ENCODE measurements at regions not wholly inside any gene's neighbourhood (a gene's known extent, or its start where the extent isn't known, plus 50 kb on each side); places are given as distances from the start of the nearest gene placed in this dataset.

DNA sequence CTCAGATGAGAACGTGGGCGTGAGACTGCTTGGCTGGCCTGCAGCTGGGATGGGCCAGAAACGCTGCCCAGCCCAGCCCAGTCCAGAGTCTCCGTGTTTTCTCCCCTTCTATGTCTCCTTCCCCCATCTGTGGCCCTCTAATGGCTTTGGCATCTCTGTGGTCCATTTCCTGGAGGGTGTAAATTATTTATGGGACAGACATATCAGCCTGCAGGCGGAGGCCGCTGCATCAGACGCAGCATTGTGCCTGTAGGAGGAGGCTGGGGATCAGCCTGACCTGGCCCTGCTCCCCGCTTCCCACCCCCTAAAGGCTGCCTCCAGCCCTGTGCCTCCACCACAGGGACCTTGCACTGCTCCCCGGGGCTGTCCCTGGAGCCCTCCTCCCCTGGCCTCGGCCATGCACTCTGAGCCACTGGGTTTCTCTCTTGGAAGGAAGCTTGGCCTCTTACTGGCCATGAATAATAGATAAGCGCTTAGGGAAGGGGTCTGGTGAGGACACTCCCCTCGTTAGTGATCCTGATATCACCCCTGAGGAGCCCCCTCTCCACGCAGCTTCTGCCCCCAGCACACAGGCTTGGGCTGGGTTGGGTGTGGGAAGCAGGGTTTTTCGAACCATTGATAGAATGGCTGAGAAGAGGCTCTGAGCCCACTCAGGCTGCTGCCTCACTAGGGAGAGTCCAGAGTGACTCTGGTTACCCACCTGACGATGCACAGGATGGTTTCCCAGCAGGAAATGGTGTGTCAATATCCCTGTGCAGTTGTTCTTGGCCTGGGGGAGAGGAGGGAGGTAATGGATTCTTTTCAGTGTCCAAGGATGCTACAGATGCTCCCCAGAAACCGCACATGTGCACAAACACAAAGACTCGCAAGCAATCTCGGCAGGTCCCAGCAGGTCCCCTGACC lies 185.5 kb downstream of the MYCN start:
- DNase-seq = no peak

- DNase-seq = no peak
Observed at GRCh38 chr2:16124881-16125613, 184.7 kb downstream of the MYCN start.

GRCh38 chr2:16123856-16124780 lies 183.8 kb downstream of the MYCN start:
- DNase-seq = no peak

DNA sequence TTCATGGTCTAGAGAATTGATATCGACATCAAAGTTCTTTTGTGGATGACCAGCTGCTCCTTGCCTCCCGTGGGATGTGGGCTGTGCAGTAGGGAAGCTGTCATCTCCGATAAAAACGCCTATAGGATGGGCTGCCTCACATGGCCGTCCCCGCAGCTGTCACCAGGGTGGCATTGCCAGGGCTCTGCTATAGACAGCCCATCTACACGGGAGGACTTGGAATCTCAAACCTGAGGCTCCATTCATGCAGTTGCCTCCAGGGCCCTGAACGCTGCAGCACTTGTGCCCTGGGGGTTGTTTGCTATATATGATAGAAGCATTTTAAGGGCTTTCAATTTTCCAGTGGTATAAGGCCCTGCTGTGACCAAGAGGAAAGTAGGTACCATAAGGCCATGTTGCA lies 183.1 kb downstream of the MYCN start:
- no peak for DNase-seq

DNA sequence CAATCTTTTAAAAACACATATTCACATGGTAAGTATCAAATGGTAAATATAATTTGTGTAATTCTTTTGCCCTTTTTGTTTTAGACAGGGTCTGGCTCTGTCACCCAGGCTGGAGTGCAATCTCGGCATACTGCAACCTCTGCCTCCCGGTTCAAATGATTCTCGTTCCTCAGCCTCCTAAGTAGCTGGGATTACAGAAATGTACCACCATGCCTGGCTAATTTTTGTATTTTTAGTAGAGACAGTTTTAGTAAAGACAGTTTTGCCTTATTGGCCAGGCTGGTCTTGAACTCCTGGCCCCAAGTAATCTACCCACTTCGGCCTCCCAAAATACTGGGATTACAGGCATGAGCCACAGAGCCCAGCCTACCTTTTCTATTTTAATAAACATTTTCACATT lies 182.2 kb downstream of the MYCN start:
- DNase-seq = no peak

DNA sequence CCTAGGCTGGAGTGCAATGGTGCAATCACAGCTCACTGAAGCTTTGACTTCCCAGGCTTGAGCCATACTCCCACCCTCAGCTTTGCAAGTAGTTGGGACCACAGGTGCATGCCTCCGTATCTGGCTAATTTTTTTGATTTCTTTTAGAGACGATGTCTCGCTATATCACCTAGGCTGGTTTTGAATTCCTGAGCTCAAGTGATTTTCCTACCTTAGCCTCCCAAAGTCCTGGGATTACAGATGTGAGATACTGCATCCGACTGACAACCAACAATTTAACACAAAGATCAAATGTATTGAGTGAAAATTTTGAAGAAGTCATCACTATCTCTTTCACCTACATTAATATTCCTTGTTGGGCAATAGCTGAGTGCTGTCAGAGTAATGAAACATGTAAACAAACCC lies 181.6 kb downstream of the MYCN start:
- DNase-seq = no peak

GRCh38 chr2:16121231-16121985 lies 181.1 kb downstream of the MYCN start:
- no peak for DNase-seq

DNA sequence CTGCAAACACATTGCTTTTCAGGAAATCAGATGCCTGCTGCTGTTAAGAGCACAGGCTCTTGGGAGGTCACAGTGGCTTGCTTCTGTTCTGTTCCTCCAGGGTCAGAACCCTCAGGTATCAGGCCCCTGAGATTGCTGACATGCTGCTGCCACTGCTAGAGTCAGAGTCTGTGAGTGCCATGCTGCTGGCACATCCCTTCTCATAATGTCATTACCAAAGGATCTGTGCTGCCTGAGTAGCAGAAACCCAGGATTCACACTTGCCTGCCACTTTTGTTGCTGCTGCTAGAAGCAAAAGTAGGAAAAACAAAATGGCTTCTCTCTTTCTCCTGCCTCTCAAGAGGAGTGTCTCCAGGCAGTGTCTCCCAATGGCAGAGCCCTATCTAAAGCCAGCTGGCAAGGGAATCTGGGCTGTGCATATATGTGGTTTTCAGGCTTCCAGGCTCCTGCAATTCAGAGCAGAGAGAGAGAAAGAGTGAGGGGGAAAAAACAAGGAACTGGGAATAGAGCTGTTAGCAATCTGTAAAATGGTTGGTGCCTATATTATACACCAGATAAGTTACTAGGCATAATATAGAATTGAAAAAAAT lies 180.3 kb downstream of the MYCN start:
- DNase-seq = no peak

- no peak for DNase-seq
Observed at GRCh38 chr2:16119741-16120140, 179.4 kb downstream of the MYCN start.

GRCh38 chr2:16118611-16119590 lies 178.6 kb downstream of the MYCN start:
- DNase-seq = no peak

- DNase-seq = no peak
Observed at GRCh38 chr2:16117791-16118610, 177.7 kb downstream of the MYCN start.

DNA sequence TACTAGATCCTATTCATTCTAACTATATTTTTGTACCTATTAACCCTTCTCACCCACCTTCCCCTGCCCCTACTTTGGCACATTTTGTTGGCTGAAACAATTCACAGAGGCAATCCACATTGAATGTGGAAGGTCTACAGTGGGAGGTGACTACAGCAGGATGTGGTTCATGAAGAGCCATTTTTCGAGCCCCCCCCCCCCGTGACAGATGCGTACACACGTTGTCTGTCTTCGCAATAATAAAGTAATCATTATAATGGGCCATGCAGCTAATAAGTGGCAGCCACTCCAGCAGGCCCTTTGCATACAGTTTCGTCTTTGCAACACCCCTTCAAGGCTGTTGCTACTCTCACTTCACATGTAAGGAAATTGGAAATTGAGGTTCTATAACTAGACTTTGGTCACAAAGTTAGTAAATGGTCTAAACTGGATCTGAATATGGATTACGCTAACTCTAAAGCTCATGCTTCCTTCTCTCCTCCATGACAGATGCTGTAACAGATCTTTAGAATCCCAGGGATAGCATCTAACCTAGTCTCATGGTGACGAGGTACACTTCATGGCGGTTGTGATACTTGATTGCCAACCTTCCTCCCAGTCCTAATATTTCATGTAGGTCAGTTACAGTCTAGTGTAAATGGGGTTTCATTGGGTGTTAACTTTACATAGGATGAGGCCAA lies 176.8 kb downstream of the MYCN start:
- no peak for DNase-seq

- DNase-seq = no peak
Observed at GRCh38 chr2:16115881-16116830, 175.8 kb downstream of the MYCN start.

DNA sequence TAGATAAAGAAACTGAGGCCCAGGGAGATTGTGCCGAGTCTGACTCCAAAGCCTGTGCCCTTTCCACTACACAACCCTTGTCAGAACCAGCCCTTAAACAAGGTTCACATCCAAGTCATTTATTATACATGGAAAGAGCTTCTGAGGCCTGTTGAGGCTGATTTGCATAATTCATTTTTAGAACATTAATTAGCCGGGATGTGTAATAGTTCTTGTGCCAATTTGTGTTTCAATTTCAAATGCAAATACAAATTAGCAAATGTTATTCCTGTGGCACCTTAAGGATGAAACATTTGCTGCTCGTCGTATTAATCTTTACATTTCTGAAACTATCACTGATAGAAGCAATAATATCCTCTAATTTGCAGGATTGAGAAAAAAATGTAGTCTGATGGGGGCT lies 174.9 kb downstream of the MYCN start:
- no peak for DNase-seq

- no peak for DNase-seq
Observed at GRCh38 chr2:16114836-16115235, 174.5 kb downstream of the MYCN start.

- DNase-seq = no peak
Observed at GRCh38 chr2:16114070-16114469, 173.7 kb downstream of the MYCN start.

GRCh38 chr2:16113568-16113967 lies 173.2 kb downstream of the MYCN start:
- no peak for DNase-seq

All from midbrain (tissue), 1 donor.